Skin of body (tissue), 1 donor: ENCODE measurements at regions not wholly inside any gene's neighbourhood (a gene's known extent, or its start where the extent isn't known, plus 50 kb on each side); places are given as distances from the start of the nearest gene placed in this dataset.

ENCODE experiments used
- DNase-seq: peaks from one replicate; lab custom pipeline; 2025; lab: John Stamatoyannopoulos, UW

GRCh38 chr10:90458054-90458453, 399.8 kb downstream of the HTR7 start:
- no peak for DNase-seq

GRCh38 chr10:90458571-90458970, 399.3 kb downstream of the HTR7 start:
- no peak for DNase-seq

GRCh38 chr10:90461437-90462155, 396.2 kb downstream of the HTR7 start:
- no peak for DNase-seq

- no peak for DNase-seq
These were observed 394.9 kb downstream of the HTR7 start for GRCh38 chr10:90462749-90463470.

- no peak for DNase-seq
These were observed 393.5 kb downstream of the HTR7 start for GRCh38 chr10:90464329-90464728.

GRCh38 chr10:90470966-90471365, 386.9 kb downstream of the HTR7 start:
- DNase-seq, result no peak

- DNase-seq, result no peak
These were observed 377.4 kb downstream of the HTR7 start for GRCh38 chr10:90480466-90480865.

- DNase-seq, result no peak
These were observed 376.4 kb downstream of the HTR7 start for GRCh38 chr10:90481326-90481923.

- no peak for DNase-seq
These were observed 373.3 kb downstream of the HTR7 start for GRCh38 chr10:90484518-90484917.

GRCh38 chr10:90494183-90494582, 363.7 kb downstream of the HTR7 start:
- DNase-seq, result no peak

- DNase-seq, result no peak
These were observed 353.7 kb downstream of the HTR7 start for GRCh38 chr10:90504172-90504571.

- DNase-seq, result no peak
These were observed 331.1 kb downstream of the HTR7 start for GRCh38 chr10:90526721-90527120.

GRCh38 chr10:90530521-90530920, 327.3 kb downstream of the HTR7 start:
- DNase-seq, result no peak

GRCh38 chr10:90557385-90557784, 300.5 kb downstream of the HTR7 start:
- no peak for DNase-seq

GRCh38 chr10:90560331-90560730, 297.5 kb downstream of the HTR7 start:
- no peak for DNase-seq

GRCh38 chr10:90561666-90562065, 296.2 kb downstream of the HTR7 start:
- no peak for DNase-seq

GRCh38 chr10:90571481-90572258, 286.2 kb downstream of the HTR7 start:
- no peak for DNase-seq

GRCh38 chr10:90575125-90575524, 282.7 kb downstream of the HTR7 start:
- peak; percentile 67 for DNase-seq

- no peak for DNase-seq
These were observed 280.3 kb downstream of the HTR7 start for GRCh38 chr10:90577569-90577968.

GRCh38 chr10:90579602-90580242, 278.1 kb downstream of the HTR7 start:
- DNase-seq, result no peak

GRCh38 chr10:90583416-90583815, 274.4 kb downstream of the HTR7 start:
- DNase-seq, result no peak
